DND-41 (cell line): ENCODE measurements at regions not wholly inside any gene's neighbourhood (a gene's known extent, or its start where the extent isn't known, plus 50 kb on each side); places are given as distances from the start of the nearest gene placed in this dataset.

Experiments used
- CTCF ChIP-seq: IDR thresholded peaks from 2 replicates; pipeline ENCODE4 v1.5.1; 2012; ENCODE audit warnings: borderline replicate concordance, low read length, moderate library complexity, mild to moderate bottlenecking; ENCODE audit not compliant: poor library complexity, severe bottlenecking; ENCODE audit errors: extremely low read depth
- EZH2 ChIP-seq: IDR thresholded peaks from 3 replicates; pipeline ENCODE4 v1.6.1; 2012; ENCODE audit warnings: borderline replicate concordance, low read depth, mild to moderate bottlenecking, moderate library complexity, low read length, inconsistent platforms; ENCODE audit not compliant: severe bottlenecking

- TF ChIP-seq CTCF = no peak
- TF ChIP-seq EZH2 = no peak
Measured at GRCh38 chr10:63703740-63704345, 182.6 kb downstream of the REEP3 start.
